Activated CD8-positive, alpha-beta memory T cell treated with anti-CD3 and anti-CD28 coated beads for 24 hours (primary cell): ENCODE measurements at regions not wholly inside any gene's neighbourhood (a gene's known extent, or its start where the extent isn't known, plus 50 kb on each side); places are given as distances from the start of the nearest gene placed in this dataset.

Source experiments
- DNase-seq: peaks from one replicate; pipeline ENCODE4 v3.0.0-alpha.2; 2020

DNA sequence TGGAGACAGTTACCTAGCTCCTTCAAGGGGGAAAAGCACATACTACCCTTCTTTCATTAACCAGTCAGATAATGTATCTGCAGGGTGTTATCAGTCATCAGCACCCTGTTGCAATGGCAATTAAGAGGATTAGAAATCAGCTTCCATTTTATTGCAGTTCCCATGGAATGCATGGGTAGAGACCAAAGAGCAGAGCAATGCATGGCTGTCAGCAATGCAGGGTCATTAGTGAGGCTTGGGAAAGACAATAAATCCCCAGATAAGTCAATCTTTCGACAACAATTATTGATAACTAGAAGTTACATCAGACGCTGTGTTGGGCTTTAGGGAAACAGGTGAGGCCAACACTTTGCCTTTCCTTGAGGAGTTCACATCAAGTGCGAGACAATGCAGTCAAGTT lies 150.9 kb downstream of the MAFB start:
- no peak for DNase-seq

DNA sequence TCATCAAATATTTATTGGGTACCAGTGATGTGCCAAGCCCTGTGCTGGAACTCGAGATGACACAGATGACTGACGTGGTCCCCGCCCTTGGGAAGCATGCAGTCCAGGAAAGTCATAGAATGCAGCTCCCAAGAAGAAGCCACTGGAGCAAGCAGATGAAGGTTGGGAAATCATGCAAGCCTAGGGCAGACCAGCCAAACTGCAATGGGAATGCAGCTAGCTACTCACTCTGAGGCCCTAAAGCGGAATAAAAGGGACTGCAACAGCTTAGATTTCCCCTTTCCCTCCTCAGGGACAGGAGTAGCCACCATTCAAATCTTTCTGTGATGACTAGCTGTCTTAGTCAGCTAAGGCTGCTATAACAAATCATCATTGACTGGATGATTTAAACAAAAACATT lies 152.2 kb downstream of the MAFB start:
- DNase-seq: no peak

DNA sequence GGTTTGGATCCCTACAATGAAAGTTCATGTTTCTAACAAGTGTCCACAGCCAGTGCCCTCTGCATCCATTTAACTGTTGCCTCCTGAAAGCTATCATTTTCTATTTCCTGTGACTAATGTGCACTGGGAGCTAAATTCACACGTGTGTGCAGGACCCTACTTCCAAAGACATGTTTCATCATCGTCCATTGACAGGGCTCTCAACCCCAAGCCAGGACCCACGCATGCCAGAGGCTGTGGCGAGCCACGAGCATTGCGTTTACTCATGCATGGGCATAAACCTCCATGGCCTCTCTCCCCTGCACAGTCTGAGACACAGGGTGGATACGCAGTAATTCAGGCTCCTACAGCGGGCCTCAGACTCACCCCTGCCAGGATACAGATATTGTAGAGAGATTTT lies 153.2 kb downstream of the MAFB start:
- DNase-seq: no peak

DNA sequence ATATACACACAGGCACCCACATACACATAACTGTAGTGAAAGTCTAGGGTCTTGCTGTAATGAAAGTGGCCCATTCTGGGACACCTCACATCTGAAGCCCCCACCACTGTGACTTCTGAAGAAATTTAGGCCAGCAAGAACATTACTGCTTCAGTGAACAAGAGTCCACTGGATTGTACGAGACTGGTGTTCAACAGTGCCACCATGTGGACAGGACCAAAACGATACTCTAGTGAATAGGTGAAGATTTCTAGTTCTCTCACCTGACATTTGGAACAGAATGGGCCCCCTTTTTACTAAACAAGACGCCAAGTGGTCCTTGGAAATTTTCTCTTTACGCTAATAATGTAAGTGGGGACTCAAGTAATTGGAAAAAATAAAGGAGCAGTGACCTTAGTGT lies 156.9 kb downstream of the MAFB start:
- no peak for DNase-seq

DNA sequence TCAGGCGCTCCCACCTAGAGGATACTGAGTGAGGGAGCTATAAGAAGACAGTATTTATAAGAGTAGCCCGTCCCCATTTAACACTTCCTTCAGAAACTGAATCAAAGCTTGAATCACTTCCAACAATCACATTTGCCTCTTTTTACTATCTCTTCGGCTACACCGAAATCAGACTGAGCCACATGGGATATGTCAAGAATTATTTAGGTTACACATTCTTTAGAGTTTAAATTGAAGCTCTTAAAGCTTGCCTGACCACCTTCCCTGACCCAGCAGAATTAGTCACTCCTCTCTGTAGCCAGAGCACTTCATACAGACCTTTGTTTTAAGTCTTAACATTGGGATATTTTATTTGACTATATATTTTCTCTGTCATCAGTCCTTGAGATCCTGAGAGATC lies 163.7 kb downstream of the MAFB start:
- DNase-seq: no peak

DNA sequence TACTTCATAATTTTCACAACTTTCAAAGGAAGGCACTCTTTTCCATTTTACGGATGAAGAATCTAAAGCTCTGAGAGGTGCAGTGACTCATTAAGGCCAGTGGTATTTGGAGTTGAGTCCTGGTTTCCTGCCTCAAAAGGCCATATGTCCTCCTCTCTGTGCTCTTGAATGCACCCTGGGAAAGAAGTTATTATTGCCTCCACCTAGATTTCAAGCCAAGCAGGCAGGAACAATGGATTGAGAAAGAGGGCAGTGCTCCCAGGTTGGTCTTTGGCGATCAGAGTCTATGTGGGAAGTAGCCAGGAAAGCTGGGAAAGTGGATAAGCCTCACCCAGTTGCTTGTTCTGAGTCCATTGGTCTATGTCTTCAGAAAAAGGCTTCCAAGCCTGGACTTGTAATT lies 165.0 kb downstream of the MAFB start:
- DNase-seq: no peak

DNA sequence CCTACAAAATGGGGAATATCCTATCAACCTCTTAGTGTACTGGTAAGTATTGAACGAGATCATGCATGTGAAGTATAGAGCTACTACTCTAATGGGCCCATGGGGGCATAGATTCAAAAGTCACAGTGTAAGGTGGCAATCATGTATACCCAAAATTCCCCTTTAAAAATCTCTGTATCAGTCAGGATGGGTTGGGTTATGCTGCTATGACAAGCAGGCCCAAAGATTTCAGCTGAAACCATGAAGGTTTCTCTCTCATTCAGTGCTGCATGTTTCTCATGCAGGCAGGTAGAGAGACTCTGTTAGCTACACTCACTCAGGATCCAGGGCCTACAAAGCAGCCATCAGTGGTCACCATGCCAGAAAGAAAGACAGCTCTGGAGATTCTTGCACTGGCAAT lies 166.6 kb downstream of the MAFB start:
- DNase-seq: no peak

DNA sequence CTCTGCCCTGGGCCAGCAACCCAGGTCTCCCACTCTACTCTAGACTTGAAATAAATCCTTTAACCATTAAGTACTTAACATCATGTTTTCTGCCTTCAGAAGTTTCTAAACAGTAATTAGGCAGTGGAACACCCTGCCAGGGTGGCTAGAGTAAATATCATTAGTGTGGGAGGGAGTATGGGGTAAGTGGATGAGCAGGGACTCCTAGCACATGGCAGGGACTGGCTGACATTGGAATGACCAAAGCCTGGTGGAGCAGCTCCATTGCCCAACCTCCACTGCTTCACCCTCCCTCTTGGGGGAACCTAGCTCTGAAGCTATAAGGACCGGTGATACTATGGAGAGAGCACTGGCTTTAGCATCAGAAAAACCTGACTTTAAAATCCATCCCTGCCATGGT lies 167.1 kb downstream of the MAFB start:
- no peak for DNase-seq

DNA sequence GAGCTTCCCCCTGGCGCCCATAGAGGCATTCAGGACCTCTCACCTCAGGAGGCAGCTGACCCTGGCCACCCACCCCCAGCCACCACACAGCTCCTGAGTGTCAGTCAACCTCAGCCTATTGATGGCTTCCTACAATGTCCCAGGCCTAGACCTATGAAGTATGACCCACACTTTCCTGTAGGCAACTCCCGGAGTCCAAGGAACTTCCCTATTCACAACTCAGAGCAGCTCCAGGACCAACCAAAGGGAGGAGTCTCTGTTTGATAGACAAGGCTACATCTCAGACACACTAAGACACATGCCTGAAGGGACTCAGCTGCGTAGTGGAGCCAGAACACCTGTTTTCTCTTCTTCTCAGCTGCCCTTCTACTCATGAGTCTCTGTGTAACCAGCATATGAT lies 169.1 kb downstream of the MAFB start:
- DNase-seq: no peak

DNA sequence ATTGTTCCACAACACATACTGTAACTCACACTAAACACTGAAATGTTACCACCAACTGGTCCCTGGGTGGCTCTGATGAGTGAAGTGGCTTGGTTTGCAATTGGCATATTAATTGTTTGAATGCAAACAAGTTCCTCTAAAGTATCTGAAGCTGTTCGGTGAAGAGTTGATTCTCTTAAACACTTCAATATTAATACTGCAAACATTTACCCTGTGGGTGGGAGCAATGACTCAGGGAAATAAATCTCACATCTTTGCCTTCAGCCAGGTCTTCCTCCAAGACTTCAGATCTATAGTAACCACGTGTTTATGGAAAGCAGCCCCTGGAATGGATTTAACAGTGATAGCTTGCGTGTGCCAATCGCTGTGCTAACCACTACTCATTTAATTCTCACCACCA lies 176.0 kb downstream of the MAFB start:
- no peak for DNase-seq

DNA sequence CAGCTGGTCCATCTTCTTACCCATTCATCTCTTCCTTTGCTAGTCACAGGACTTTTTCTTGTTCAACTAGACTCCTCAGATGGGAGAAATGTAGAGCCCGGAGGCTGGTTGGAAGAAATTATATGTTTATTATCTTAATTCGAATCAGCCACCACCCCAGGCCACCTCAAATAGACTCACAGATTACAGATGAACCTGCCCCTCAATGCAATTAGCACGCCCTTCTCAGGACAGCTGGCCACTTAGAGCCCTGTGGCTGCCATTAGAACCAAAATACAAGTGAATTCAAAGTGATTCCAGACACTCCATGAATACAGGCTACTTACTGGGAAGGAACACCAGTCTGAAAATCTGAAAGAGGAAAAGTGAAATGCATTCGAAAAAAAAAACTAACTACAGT lies 176.4 kb downstream of the MAFB start:
- DNase-seq: no peak

DNA sequence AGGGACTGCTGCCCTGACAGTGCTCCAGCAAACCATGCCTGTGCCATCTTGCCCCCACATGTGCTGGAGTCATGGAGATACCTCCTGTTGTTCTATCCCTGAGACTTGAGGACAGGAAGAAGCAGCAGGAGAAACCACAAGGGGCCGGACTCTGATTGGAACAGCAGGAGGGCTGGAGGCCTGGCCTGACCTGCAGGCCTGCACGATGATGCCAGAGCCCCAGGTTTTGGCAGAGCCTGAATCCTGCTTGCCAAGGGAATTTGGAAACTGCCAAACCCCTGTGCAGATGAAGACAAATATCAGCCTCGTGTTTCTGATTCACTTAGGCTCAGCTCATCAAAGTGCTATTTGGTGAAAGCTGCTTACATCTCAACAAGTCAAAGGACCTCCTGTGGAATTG lies 177.6 kb downstream of the MAFB start:
- no peak for DNase-seq

DNA sequence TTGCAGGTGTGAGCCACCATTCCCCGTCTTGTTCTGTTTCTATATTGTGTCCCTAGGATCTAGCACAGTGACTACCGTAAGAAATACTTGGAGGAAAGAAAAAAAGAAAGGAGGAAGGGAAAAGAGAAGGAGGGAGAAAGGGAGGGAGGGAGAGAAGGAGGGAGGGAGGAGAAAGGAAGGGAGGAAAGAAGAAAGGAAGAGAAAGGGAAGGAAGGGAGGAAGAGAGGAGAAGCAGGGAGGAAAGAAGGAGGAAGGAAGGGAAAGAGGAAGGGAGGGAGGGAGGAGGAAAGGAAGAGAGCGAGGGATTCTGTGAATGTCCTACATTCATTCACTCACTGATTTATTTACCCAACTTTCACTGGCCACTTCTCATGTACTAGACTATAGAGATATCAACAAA lies 178.4 kb downstream of the MAFB start:
- no peak for DNase-seq

DNA sequence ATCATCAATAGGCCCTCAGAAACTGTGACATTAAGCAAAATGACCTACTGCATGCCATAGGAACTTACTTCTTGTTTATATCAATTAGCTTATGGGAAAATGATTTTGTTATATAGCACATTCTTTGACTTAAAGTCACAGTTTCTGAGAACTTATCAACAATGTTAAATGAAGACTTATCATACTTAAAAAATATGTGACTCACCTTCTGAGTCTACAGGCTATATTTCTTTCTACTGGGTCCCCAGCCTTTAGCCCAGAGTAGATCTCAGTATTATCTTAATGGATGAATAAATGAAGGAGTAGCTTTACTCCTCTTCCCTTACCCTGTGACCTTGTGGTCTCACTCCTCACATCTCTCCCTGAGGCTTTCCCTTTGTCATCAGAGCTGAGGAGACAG lies 180.2 kb downstream of the MAFB start:
- no peak for DNase-seq

DNA sequence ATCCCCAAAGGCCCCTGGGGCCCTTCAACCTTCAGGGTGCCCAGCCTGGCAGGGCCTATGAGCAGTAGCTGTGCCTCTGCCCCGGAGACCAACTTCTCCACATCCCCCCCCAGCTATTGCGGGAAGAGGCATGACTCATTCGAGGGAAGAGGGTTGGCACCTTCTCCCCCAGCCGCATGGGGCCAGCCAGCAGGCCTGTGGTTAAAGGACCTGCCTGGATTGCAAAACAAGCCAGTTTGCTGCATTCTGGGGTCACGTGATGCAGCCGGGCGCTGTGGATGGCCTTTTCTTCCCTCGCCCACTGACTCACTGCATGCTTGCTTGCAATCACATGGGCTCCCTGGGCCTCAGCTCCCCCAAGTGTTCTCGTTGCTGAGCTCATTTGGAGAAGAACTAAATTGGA lies 182.5 kb downstream of the MAFB start:
- no peak for DNase-seq

DNA sequence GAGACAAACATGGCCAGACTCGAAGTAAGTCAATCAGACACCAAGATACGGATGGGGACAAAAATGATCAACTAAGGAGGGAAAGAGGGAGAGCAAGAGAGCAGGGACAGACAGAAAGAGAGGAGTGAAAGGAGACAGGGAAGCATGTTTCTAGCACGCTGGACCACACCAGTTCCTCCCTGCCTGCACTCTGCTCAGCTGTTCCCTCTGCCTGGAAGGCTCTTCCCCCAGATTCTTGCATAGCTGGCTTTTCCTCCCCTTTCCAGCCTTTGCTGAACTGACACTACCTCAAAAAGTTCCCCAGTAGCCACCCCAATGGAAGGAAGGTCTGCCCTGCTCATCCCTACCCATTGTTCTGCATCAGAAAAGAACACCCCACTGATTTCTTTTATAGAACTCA lies 185.9 kb downstream of the MAFB start:
- DNase-seq: no peak

DNA sequence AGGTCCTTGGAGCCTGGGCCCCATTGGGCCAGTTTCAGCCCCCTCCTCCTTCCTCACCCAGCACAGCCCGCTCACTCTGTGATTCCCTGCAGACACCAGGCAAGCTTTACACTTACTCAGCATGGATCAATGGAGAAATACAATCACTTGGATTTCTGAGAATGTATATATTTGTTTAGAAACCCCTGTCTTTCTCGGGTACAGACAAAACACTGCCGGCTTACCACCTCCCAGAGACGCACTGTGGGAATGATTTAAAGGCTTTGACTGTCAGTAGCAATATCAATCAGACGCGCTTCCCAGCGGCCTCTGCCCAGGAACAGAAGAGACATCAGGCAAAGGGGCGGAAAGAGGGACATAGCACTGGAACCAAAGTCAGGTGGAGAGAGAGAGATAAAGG lies 186.5 kb downstream of the MAFB start:
- DNase-seq: no peak

DNA sequence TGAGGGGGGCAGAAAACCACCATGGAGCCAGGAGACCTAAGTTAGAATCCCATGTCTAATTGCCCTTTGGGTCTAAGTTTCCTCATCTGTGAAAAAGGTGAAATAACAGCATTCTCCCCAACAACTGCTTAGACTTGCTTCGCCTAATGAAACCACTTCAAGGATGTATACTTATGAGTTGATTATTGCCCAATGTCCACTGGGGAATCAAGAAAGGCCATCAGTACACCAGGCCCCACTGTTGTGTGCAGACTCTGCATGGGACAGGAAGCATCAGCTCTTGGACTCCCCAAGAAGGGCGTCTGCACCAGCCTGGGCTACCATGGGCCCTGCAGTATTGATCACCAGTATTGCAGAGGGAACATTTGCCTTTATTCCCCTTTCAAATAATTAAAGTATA lies 189.6 kb downstream of the MAFB start:
- no peak for DNase-seq

DNA sequence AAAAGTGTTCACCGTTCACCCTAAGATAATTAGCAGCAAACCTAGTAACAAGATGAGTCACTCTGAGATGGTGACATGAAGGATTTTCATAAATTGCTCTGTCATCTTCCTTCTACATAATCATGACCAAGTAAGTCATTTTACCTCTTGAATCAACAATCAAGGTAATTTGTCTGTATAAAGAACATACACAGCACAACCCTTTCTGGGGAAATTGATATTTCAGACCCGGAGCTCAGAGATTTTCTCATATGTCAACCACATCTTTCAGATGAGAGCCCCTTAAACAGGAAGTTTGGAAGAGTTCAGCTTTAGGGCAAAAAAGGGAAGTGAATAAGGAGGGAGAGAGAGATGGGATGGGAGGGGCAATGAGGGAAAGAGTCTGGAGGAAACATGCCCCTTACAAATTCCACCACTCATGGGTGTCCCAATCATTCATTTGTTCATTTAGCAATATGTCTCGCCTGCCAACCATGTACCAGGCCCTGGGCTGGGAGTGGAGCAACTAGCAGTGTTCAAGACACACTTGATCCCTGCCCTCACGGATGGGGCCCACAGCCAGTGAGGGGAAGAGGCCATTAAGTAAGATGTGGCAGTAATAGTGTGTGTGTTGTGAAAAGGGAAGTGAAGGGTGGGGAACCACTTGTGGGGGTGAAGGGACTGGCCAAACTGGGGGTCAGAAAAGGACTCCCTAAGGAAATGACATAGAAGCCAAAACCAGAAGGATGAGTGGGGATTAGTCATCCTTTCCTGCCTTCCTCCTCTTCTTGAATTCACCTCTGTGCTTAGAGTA lies 190.9 kb downstream of the MAFB start:
- DNase-seq: no peak

DNA sequence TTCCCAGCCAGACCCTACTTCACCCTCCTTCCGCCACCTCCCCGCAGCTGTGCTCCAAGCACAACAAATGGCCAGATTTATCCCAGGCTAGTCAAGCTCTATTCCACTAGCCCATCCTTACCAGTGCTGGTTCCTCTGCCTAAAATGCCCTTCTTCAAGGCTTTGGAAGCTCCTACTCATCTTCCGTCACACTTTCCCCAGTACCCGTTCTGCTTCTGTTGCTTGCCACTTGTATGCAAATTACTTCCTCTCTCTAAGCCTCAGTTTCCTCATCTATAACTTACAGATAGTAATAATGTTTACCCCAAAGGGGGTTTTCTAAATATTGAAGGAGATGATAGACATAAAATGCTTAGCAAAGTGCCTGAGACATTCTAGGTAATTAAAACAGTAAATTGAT lies 193.1 kb downstream of the MAFB start:
- DNase-seq: no peak

DNA sequence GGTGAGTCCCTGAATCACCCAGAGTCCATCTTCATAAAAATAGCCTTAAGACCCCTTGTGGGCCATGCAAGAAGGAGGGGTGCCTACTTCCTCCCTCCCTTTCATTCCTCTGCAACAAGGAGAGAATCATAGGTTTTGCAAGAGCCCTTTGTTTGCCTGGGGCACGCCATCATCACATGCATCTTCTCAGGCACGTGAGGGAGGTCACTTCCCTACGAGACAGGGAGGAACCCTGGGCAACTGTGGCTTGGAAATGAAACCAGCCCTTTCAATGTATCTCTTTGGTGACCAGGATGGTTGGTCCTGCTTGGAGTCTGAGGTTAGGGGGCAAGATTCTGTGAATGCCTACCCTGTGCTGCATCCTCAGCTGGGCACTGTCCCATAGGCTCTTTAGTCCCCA lies 194.8 kb downstream of the MAFB start:
- no peak for DNase-seq

DNA sequence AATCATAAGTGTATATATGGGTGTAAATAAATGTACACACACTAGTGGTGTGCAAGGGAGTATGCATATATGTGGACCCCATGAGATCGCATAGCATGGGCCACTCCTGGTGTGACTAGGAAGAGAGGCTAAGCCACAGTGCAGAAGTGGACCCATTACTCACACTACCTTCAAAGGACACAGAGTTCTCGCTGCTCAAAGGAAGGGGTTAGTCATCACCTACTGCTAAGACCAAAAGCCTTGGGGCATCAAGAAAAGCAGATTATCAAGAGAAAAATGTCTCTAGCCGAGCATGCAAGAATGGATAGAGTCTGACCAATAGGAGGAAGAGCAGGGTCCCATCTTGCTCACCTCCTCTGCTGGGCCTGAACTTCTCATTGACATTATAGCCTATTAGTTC lies 195.5 kb downstream of the MAFB start:
- no peak for DNase-seq

DNA sequence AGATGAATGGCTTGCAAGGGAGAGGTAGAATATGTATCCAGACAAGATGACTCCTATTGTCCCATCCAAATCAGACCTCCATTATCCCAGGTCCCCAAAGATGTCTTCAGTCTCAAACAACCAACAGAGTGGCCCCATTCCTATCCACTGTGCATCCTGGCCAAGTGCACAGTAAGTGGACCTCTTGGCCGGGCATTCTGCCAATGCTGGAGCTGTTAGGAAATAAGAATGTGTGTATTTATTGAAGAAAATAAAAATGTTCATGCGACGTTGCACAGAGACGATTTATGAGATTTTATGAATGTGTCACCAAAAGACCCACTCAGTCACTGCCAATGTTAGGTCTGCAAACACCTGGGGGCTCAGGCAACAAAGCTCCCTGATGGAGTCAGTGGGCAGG lies 196.0 kb downstream of the MAFB start:
- no peak for DNase-seq

DNA sequence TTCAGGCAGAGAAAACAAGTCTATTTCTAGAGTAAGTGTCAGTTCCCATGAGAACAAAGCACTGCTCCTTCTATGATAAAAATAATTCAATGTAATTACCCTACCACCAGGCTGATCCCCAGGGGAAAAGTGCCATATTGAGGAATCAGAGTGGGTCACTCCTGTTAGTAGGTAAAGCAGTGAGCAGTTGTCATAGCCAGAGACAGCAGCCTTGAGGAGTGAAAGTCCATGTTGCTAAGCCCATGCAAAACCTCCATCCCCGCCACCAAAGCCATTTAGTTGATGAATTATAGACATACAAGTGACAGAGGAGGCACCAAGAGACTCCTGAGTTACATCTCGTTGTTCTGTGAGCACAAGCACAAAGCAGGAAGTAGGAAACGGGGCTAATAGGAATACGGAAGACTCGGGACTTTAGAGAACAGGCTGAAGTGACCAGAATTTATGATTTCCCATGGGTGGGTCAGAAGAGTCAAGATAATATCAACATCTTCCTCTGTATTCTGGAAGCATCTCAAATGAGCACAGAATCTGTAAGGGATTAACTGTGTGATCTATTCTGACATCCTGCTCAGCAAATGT lies 197.9 kb downstream of the MAFB start:
- DNase-seq: no peak

DNA sequence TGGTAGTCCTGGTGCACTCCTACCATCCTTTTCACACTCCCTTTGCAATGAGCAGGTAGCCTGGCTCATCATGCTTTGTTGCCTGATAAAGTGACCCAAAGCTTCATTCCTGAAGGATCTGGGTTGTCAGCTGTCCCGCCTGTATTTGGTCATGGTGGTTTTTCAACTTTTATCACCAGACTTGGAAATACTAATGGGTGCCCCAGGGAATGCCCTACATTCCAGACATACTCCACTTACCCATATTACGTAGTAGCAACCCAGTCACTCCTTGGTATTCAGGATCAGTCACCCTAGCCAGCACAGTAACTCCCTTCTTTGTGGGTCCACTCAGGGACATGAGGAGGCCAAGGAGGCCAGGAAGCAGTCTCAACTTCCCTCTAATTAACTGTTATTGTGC lies 199.2 kb downstream of the MAFB start:
- DNase-seq: no peak
